IMR-90 (cell line): ENCODE measurements at regions not wholly inside any gene's neighbourhood (a gene's known extent, or its start where the extent isn't known, plus 50 kb on each side); places are given as distances from the start of the nearest gene placed in this dataset.

Experiments
- BHLHE40 ChIP-seq: fragments of 150-350 bp; IDR thresholded peaks from 2 replicates; pipeline ENCODE4 v1.6.1; 2016; ENCODE audit warnings: mild to moderate bottlenecking, low read depth, low read length
- CEBPB ChIP-seq: IDR thresholded peaks from 2 replicates; pipeline ENCODE4 v1.6.1; 2012; ENCODE audit warnings: low read depth, low read length, improper control_type of control experiment
- CHD1 ChIP-seq: IDR thresholded peaks from 2 replicates; pipeline ENCODE4 v1.6.1; 2012; ENCODE audit warnings: low read depth, low read length, improper control_type of control experiment
- CTCF ChIP-seq: conservative IDR thresholded peaks from 2 replicates; pipeline ENCODE4 v1.5.1; 2012; ENCODE audit warnings: mild to moderate bottlenecking, low read depth, low read length, improper control_type of control experiment
- FOS ChIP-seq: fragments of 150-350 bp; IDR thresholded peaks from 2 replicates; pipeline ENCODE4 v1.6.1; 2016; ENCODE audit warnings: low read depth, low read length
- MAFK ChIP-seq: IDR thresholded peaks from 2 replicates; pipeline ENCODE4 v1.6.1; 2012; ENCODE audit warnings: low read depth, low read length, improper control_type of control experiment
- NFE2L2 ChIP-seq: fragments of 150-350 bp; IDR thresholded peaks from 2 replicates; pipeline ENCODE4 v1.6.1; 2016; ENCODE audit warnings: low read depth, mild to moderate bottlenecking, low read length
- POLR2A ChIP-seq: IDR thresholded peaks from 2 replicates; pipeline ENCODE4 v1.6.1; 2012; ENCODE audit warnings: mild to moderate bottlenecking, low read depth, low read length
- RAD21 ChIP-seq: IDR thresholded peaks from 2 replicates; pipeline ENCODE4 v1.6.1; 2012; ENCODE audit warnings: low read length, improper control_type of control experiment
- RCOR1 ChIP-seq: IDR thresholded peaks from 2 replicates; pipeline ENCODE4 v1.6.1; 2012; ENCODE audit warnings: mild to moderate bottlenecking, low read length, improper control_type of control experiment; ENCODE audit not compliant: insufficient replicate concordance
- SMC3 ChIP-seq: fragments of 150-350 bp; IDR thresholded peaks from 2 replicates; pipeline ENCODE4 v1.6.1; 2016; ENCODE audit warnings: low read depth, mild to moderate bottlenecking, antibody characterized with exemption, low read length, moderate library complexity

- TF ChIP-seq RCOR1 (no peak), CTCF (no peak), SMC3 (no peak), POLR2A (no peak), CEBPB (no peak), CHD1 (no peak), MAFK (no peak), BHLHE40 (no peak), RAD21 (no peak), NFE2L2 (no peak), FOS (no peak)
Observed at GRCh38 chr2:228334180-228334579, 152.7 kb upstream of the SPHKAP start.
